Stomach (tissue), 8 donors: ENCODE measurements at regions not wholly inside any gene's neighbourhood (a gene's known extent, or its start where the extent isn't known, plus 50 kb on each side); places are given as distances from the start of the nearest gene placed in this dataset.
"Not testable (repeated sequence)": the region's sequence is repeated elsewhere in the genome, so short reads cannot be mapped to it uniquely, and the experiment has no call there.

Source experiments
- DNase-seq, 2 donors: peaks; one replicate each; pipeline versions ENCODE4 v3.0.0 to v3.0.0-alpha.2; 2013 to 2019
- H3K27ac ChIP-seq, 5 donors: fragments of 200-600 bp in 4 of 5; sonication (generic) in 4 of 5; one replicate each; pipeline ENCODE4 v1.5.1; 2013 to 2019; ENCODE audit warnings: mild to moderate bottlenecking in 1 of 5, moderate library complexity in 1 of 5
- H3K27me3 ChIP-seq, 3 donors: fragments of 200-600 bp; sonication (generic); one replicate each; pipeline ENCODE4 v1.5.1; 2017 to 2019; ENCODE audit warnings: mixed run types in 1 of 3
- H3K36me3 ChIP-seq, 4 donors: fragments of 200-600 bp; sonication (generic); 1 replicate in 3 of 4; 2 replicates in 1 of 4; pipeline ENCODE4 v1.5.1; 2016 to 2019
- H3K4me1 ChIP-seq, 4 donors: fragments of 200-600 bp; sonication (generic); one replicate each; pipeline ENCODE4 v1.5.1; 2016 to 2019
- H3K4me3 ChIP-seq, 4 donors: fragments of 200-600 bp; sonication (generic) in 3 of 4; one replicate each; pipeline ENCODE4 v1.5.1; 2016 to 2019; ENCODE audit warnings: mild to moderate bottlenecking in 1 of 4
- H3K9me3 ChIP-seq, 4 donors: fragments of 200-600 bp; sonication (generic); one replicate each; pipeline ENCODE4 v1.5.1; 2016 to 2019
- EP300 ChIP-seq: sonication (generic); formaldehyde crosslinking; IDR thresholded peaks from one replicate; pipeline ENCODE4 v1.6.1; 2017; ENCODE audit warnings: antibody characterized with exemption
- POLR2A ChIP-seq, 4 donors: fragments of 450-650 bp; IDR thresholded peaks; one replicate each; pipeline ENCODE4 v1.6.1; 2016; ENCODE audit warnings: antibody characterized with exemption in 4 of 4, control low read depth in 2 of 4, mild to moderate bottlenecking in 1 of 4, moderate library complexity in 1 of 4
- POLR2AphosphoS5 ChIP-seq, 3 donors: sonication (generic); formaldehyde crosslinking; IDR thresholded peaks; one replicate each; pipeline ENCODE4 v1.6.1; 2016; ENCODE audit warnings: antibody characterized with exemption in 3 of 3
- WGBS, 5 donors: extraction: QIAGEN DNeasy Blood & Tissue Kit in 3 of 5; methylation state at CpG; one replicate each; pipeline versions ENCODE4 v1.1.5 to v1.1.7; 2013 to 2018; 5-methylcytosine and 5-hydroxymethylcytosine counted together
- intact Hi-C: fragments of 100-400 bp; cut with DNase I; formaldehyde crosslinking; loops from one replicate; pipeline ENCODE4 v1.15.1; 2023; ENCODE audit warnings: low total_unique reads
- TF ChIP-seq, protein P1 (sequence below), 7 experiments: fragments of 450-650 bp in 4 of 7; fragments of 200-600 bp in 3 of 7; sonication (generic) in 3 of 7; IDR thresholded peaks; one replicate each; pipeline ENCODE4 v1.5.1; 2016 to 2019; ENCODE audit warnings: antibody characterized with exemption in 7 of 7, control low read depth in 2 of 7, mild to moderate bottlenecking in 1 of 7
- donor health status: healthy with polysubstance abuse.
- donor health status: Bipolar disorder and iron deficiency.
- donor health status: healthy.

DNA sequence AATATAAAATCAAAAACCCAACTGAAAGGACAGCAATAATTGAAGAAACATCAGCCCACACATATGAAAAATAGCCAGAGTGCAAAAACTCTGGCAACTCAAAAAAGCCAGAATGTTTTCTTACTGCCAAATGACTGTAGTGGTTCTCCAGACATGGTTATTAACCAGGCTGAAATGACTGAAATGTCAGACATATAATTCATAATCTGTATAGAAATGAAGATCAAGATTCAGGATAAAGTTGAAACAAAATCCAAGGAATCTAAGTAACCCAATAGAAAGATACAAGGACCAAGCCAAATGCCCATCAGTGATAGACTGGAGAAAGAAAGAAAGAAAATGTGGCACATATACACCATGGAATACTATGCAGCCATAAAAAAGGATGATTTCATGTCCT is 553.3 kb upstream of the KLHL4 start:
- H3K27me3 ChIP-seq, result no peaks in the 10 kb centered on the region
- no peaks in the 10 kb centered on the region for H3K36me3 ChIP-seq
- no peak overlapping the region for H3K27ac ChIP-seq
- intact Hi-C loops, result no loop called here
- no peak for DNase-seq
- H3K9me3 ChIP-seq, result peaks cover 0 to 11% (median 6%) of the 10 kb centered on the region in 4 donors
- H3K4me1 ChIP-seq, result no peaks in the 10 kb centered on the region
- TF ChIP-seq POLR2A (IDR thresholded peaks at IDR 0.05) (no peak), EP300 (no peak), POLR2AphosphoS5 (IDR thresholded peaks at IDR 0.05) (no peak)
- TF ChIP-seq, protein P1, sequence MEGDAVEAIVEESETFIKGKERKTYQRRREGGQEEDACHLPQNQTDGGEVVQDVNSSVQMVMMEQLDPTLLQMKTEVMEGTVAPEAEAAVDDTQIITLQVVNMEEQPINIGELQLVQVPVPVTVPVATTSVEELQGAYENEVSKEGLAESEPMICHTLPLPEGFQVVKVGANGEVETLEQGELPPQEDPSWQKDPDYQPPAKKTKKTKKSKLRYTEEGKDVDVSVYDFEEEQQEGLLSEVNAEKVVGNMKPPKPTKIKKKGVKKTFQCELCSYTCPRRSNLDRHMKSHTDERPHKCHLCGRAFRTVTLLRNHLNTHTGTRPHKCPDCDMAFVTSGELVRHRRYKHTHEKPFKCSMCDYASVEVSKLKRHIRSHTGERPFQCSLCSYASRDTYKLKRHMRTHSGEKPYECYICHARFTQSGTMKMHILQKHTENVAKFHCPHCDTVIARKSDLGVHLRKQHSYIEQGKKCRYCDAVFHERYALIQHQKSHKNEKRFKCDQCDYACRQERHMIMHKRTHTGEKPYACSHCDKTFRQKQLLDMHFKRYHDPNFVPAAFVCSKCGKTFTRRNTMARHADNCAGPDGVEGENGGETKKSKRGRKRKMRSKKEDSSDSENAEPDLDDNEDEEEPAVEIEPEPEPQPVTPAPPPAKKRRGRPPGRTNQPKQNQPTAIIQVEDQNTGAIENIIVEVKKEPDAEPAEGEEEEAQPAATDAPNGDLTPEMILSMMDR (IDR thresholded peaks at IDR 0.05), result no peak
- H3K4me3 ChIP-seq, result no peak overlapping the region

DNA sequence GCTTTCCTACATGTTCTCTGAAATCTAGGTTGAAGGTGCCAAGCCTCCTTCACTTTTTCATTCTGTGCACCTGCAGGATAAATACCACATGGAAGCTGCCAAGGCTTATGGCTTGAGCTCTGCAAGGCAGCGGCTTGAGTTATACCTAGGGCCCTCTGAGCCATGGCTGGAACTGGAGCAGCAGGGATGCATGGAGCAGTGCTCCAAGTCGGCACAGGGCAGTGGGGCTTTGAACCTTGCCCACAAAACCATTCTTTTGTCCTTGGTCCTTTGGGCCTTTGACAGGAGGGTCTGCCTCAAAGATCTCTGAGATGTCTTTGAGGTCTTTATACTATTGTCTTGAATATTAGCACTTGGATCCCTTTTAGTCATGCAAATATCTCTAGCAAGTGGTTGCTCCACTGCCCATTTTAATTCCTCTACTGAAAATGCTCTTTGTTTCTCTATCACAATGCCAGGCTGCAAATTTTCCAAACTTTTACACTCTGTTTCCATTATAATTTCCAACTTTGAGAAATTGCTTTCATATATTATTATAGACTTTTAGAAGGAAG is 536.2 kb upstream of the KLHL4 start:
- 70 to 86% (median 75%) methylated on average over 2 of the region's 2 CpGs for WGBS, 5 donors
- no peak for TF ChIP-seq EP300
- TF ChIP-seq, protein P1 (IDR thresholded peaks at IDR 0.05), result no peak
- no peak for TF ChIP-seq POLR2AphosphoS5 (IDR thresholded peaks at IDR 0.05)
- TF ChIP-seq POLR2A (IDR thresholded peaks at IDR 0.05), result no peak

DNA sequence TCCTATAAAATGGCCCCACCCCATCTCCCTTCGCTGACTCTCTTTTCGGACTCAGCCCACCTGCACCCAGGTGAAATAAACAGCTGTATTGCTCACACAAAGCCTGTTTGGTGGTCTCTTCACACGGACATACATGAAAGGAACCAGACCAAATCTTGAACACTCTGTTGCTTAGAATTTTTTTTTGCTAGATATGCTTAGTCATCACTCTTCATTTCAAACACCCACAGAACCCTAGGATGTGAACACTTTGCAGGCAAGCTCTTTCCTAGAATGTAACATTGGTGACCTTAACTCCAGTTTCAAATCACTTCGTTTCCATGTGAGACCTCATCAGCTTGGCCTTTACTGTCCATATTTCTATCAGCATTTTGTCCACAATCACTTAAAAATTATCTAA is 530.3 kb upstream of the KLHL4 start:
- H3K4me3 ChIP-seq, H3K4me1 ChIP-seq, DNase-seq, intact Hi-C loops, H3K9me3 ChIP-seq, H3K27ac ChIP-seq, H3K36me3 ChIP-seq, H3K27me3 ChIP-seq: not testable (repeated sequence)
- WGBS, 5 donors, result 61 to 74% (median 72%) methylated on average over 4 of the region's 4 CpGs

More for the DNA sequence above, 536.2 kb upstream of the KLHL4 start:
- intact Hi-C loops, result no loop called here
- H3K27ac ChIP-seq, result no peak overlapping the region
- no peaks in the 10 kb centered on the region for H3K36me3 ChIP-seq
- H3K4me1 ChIP-seq, result no peaks in the 10 kb centered on the region
- DNase-seq, result no peak
- H3K4me3 ChIP-seq, result no peak overlapping the region
- no peaks in the 10 kb centered on the region for H3K27me3 ChIP-seq
- H3K9me3 ChIP-seq, result no peaks in the 10 kb centered on the region

DNA sequence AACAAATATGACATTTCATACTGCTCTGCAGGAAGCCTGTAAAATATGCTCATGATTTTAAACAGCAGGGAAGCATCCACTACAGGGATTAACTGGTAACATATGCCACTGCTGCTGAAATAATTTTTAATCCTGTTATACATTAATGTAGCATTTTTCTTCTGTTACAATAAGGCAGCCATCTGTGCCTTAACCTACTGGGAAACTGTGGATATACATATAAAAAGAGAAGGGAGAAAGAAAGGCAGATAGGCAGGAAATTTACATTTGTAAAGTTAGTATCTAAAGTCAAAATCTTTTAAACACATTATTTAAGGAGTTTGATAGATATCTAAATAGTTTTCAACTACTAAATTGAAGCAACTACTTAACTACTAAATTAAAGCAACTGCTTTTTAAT is 514.6 kb upstream of the KLHL4 start:
- no peak for DNase-seq
- intact Hi-C loops, result no loop called here
- H3K27ac ChIP-seq, result no peak overlapping the region
- no peaks in the 10 kb centered on the region for H3K36me3 ChIP-seq
- H3K27me3 ChIP-seq, result no peaks in the 10 kb centered on the region
- H3K4me1 ChIP-seq, result no peaks in the 10 kb centered on the region
- no peak overlapping the region for H3K4me3 ChIP-seq
- TF ChIP-seq EP300 (no peak), POLR2A (IDR thresholded peaks at IDR 0.05) (no peak), POLR2AphosphoS5 (IDR thresholded peaks at IDR 0.05) (no peak)
- TF ChIP-seq, protein P1 (IDR thresholded peaks at IDR 0.05), result no peak
- peaks cover 0 to 4% (median 0%) of the 10 kb centered on the region in 4 donors for H3K9me3 ChIP-seq

DNA sequence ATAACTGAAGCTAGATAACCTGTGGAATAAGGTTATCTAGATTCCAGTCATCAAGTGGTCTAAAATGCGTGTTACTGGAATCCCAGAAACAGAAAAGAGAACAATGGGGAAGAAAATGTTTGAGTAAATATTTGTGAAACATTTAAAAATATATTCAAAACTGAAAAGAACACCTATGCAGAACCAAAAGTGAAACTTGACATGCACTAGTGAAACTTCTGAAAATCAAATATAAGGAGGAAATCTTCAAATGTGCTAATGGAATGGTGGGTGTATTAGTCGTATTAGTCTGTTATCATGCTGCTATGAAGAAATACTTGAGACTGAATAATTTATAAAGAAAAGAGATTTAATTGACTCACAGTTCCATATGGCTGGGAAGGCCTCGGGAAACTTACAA is 512.4 kb upstream of the KLHL4 start:
- no peak overlapping the region for H3K27ac ChIP-seq
- WGBS, 5 donors, result 61 to 78% (median 67%) methylated on average over 3 of the region's 3 CpGs
- H3K27me3 ChIP-seq, result no peaks in the 10 kb centered on the region
- no peaks in the 10 kb centered on the region for H3K4me1 ChIP-seq
- intact Hi-C loops, result no loop called here
- H3K9me3 ChIP-seq, result peaks cover 0 to 4% (median 0%) of the 10 kb centered on the region in 4 donors
- DNase-seq, result no peak
- H3K4me3 ChIP-seq, result no peak overlapping the region
- TF ChIP-seq POLR2A (IDR thresholded peaks at IDR 0.05) (no peak), EP300 (no peak), POLR2AphosphoS5 (IDR thresholded peaks at IDR 0.05) (no peak)
- TF ChIP-seq, protein P1 (IDR thresholded peaks at IDR 0.05), result no peak
- H3K36me3 ChIP-seq, result no peaks in the 10 kb centered on the region
